Brain microvascular endothelial cell (primary cell): ENCODE measurements at regions not wholly inside any gene's neighbourhood (a gene's known extent, or its start where the extent isn't known, plus 50 kb on each side); places are given as distances from the start of the nearest gene placed in this dataset.

Experiments used
- DNase-seq: peaks from one replicate; pipeline ENCODE4 v3.0.0-alpha.2; 2020
- H3K27ac ChIP-seq: fragments of 250-450 bp; sonication (Bioruptor Pico); 2 replicates; pipeline ENCODE4 v1.5.1; 2020; ENCODE audit warnings: mild to moderate bottlenecking, moderate library complexity
- H3K27me3 ChIP-seq: fragments of 250-450 bp; sonication (Bioruptor Pico); replicated peaks from 2 replicates; pipeline ENCODE4 v1.5.1; 2020; ENCODE audit warnings: mild to moderate bottlenecking
- H3K36me3 ChIP-seq: fragments of 250-450 bp; sonication (Bioruptor Pico); replicated peaks from 2 replicates; pipeline ENCODE4 v1.5.1; 2020; ENCODE audit warnings: mild to moderate bottlenecking
- H3K4me3 ChIP-seq: 2 replicates; pipeline ENCODE4 v1.5.1; 2011; ENCODE audit warnings: low read depth, mild to moderate bottlenecking, control low read depth, low read length, moderate library complexity
- CTCF ChIP-seq: IDR thresholded peaks from 2 replicates; pipeline ENCODE4 v1.5.1; 2011; ENCODE audit warnings: low read depth, mild to moderate bottlenecking, moderate library complexity, low read length, control low read depth, inconsistent platforms; ENCODE audit errors: missing control alignments
- in situ Hi-C: cut with HindIII; loops from 2 replicates; pipeline ENCODE4 v1.10.0; 2017; ENCODE audit warnings: low sequenced_read_pairs, low pct_ligation_motif_present

GRCh38 chr3:31240013-31240412 is 292.7 kb upstream of the STT3B start:
- in situ Hi-C loops = no loop called here
- Histone ChIP-seq H3K36me3 (no peaks in the 10 kb centered on the region), H3K27ac (no peak overlapping the region), H3K4me3 (no peak overlapping the region), H3K27me3 (no peaks in the 10 kb centered on the region)
- TF ChIP-seq CTCF = no peak
- no peak for DNase-seq

GRCh38 chr3:31240466-31240865 is 292.3 kb upstream of the STT3B start:
- no peak for DNase-seq
- in situ Hi-C loops = no loop called here
- TF ChIP-seq CTCF = no peak
- H3K4me3 ChIP-seq = no peak overlapping the region
- no peak overlapping the region for H3K27ac ChIP-seq
- no peaks in the 10 kb centered on the region for H3K36me3 ChIP-seq
- H3K27me3 ChIP-seq = no peaks in the 10 kb centered on the region

- Histone ChIP-seq H3K36me3 (no peaks in the 10 kb centered on the region), H3K27ac (no peak overlapping the region), H3K27me3 (no peaks in the 10 kb centered on the region), H3K4me3 (no peak overlapping the region)
- no peak for TF ChIP-seq CTCF
- in situ Hi-C loops = no loop called here
- DNase-seq = no peak
These were observed 291.9 kb upstream of the STT3B start for GRCh38 chr3:31240874-31241273.

GRCh38 chr3:31241533-31241932 is 291.2 kb upstream of the STT3B start:
- in situ Hi-C loops = no loop called here
- Histone ChIP-seq H3K27me3 (no peaks in the 10 kb centered on the region), H3K36me3 (no peaks in the 10 kb centered on the region), H3K27ac (no peak overlapping the region), H3K4me3 (no peak overlapping the region)
- TF ChIP-seq CTCF = no peak
- no peak for DNase-seq

GRCh38 chr3:31242026-31242960 is 290.4 kb upstream of the STT3B start:
- in situ Hi-C loops = no loop called here
- no peak for DNase-seq

More at GRCh38 chr3:31242026-31242960, 290.4 kb upstream of the STT3B start:
- Histone ChIP-seq H3K4me3 (no peak overlapping the region), H3K27ac (no peak overlapping the region), H3K36me3 (no peaks in the 10 kb centered on the region), H3K27me3 (no peaks in the 10 kb centered on the region)
- no peak for TF ChIP-seq CTCF
